ENCODE measurements at regions not wholly inside any gene's neighbourhood (a gene's known extent, or its start where the extent isn't known, plus 50 kb on each side); places are given as distances from the start of the nearest gene placed in this dataset.
"Not testable (repeated sequence)": the region's sequence is repeated elsewhere in the genome, so short reads cannot be mapped to it uniquely, and the experiment has no call there.

DNA sequence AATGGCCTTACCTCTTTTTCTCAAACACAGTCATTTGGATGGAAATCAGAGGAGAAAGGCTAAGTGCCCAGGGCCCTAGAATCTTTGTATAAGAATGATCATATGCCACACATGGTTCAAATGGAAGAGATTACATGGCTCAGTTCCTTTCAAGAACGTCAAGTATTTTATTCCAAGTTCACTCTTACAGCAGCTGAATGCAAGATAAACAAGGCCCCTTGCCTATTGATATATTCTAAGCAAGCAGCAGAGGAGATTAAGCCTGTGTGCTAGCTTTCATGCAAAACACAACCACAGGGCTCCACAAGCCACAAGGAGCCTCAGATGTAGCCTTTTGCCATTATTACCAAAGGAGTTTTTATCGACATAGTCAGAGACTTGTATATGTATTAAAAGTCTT lies 55.3 kb upstream of the SLCO6A1 start:
- DNase-seq (ENCODE audit: low read depth in 3 of 3, low spot score in 2 of 3): no peak

- no peak for DNase-seq (ENCODE audit: low read depth in 3 of 3, low spot score in 2 of 3)
These were observed 55.9 kb upstream of the SLCO6A1 start for GRCh38 chr5:102554728-102555127.

GRCh38 chr5:102561894-102562760 lies 63.3 kb upstream of the SLCO6A1 start:
- no peak for DNase-seq (ENCODE audit: low read depth in 3 of 3, low spot score in 2 of 3)

GRCh38 chr5:102570747-102571146 lies 71.9 kb upstream of the SLCO6A1 start:
- DNase-seq (ENCODE audit: low read depth in 3 of 3, low spot score in 2 of 3): no peak

GRCh38 chr5:102578362-102578761 lies 79.6 kb upstream of the SLCO6A1 start:
- no peak for DNase-seq (ENCODE audit: low read depth in 3 of 3, low spot score in 2 of 3)

DNA sequence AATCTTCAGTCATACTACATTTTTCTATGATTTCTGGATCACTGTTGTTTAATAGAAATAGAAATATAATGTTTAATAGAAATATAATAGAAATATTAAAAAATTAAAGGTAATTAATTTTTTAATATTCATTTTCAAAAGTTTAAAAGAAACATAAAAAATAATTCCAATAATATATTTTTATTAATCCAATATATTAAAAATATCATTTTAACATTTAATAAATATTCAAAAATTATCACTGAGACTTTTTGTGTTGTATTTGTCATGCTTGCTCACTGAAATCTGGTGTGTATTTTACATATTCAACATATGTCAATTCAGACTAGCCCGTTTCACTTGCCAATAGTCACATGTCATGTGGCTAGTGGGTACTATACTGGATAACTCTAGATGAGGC lies 80.6 kb upstream of the SLCO6A1 start:
- no peak for DNase-seq (ENCODE audit: low read depth in 3 of 3, low spot score in 2 of 3)

DNA sequence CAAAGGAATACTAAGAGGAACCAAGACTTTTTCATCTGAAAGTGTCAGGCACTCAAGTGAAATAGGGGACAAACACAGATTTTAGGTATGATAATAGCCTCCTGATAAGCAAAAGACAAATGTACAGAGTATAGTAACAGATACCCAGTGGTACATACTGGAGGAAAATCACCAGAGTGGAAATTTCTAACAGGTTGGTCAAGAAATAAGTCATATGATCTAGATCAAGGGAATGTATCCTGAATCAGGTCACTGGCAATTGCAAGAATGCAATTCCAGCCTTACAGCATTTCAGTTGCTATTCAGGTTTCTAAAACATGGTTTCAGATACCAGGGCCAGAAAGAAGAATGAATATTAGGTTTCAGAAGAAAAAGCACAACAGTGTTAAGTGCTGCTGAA lies 82.2 kb upstream of the SLCO6A1 start:
- no peak for DNase-seq (ENCODE audit: low read depth in 3 of 3, low spot score in 2 of 3)

GRCh38 chr5:102582696-102583095 lies 83.9 kb upstream of the SLCO6A1 start:
- DNase-seq (ENCODE audit: low read depth in 3 of 3, low spot score in 2 of 3): no peak

DNA sequence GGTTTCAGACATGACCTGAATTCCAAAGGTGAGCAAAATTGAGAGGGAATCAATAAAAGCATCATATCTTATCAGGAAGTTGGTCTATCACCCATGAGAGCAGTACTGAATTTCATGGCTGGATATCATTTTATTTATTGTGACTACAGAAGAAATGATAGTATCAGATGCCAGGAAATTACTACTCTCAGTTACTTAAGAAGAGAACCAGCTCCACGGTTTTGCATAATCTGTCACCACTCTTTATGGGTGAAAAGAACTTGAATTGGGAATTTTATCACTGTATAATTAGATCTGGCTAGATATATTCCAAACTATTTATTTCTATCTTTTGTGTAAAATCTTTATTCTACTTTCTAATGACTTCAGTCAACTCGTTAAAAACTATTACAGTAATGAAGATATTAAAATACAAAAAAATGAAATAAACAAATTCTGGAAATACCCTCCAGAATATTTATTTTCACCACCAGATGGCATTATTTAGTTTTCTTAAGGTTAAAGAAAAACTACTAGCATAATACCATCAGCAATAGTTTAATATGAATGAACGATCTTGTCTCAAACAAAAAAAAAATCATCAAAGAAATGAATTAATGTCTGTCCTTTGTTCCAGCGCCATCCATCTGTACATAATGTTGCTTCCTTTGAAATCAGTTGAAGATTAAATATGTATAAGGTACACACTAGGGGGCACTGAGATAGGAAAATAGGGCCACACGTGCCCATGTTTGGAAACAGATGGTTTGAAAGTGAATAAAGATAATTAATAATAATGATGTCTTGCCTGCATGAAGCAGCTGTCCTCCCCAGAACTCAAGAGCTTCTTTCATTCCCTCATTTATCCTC lies 84.7 kb upstream of the SLCO6A1 start:
- peak in 1 of 3 donors; percentile 8 for DNase-seq (ENCODE audit: low read depth in 3 of 3, low spot score in 2 of 3)

GRCh38 chr5:102589661-102590060 lies 90.9 kb upstream of the SLCO6A1 start:
- no peak for DNase-seq (ENCODE audit: low read depth in 3 of 3, low spot score in 2 of 3)

DNA sequence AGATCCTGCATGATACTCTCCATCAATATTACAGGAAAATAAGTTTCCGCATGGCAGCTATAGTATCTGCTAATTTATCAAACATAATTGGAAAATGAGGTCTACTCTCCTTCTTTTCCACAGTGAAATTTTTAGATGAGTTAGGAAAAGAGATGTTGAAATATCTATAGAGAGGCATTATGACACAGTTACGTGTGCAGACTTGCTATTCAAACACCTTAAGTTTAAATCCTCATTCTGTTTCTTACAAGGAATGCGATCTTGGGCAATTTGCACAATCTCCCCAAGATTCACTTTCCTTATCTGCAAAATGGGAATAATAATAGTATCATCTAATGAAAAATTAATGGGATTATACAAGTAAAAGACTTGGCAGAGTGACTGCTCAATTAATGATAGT lies 91.7 kb upstream of the SLCO6A1 start:
- no peak for DNase-seq (ENCODE audit: low read depth in 3 of 3, low spot score in 2 of 3)

DNA sequence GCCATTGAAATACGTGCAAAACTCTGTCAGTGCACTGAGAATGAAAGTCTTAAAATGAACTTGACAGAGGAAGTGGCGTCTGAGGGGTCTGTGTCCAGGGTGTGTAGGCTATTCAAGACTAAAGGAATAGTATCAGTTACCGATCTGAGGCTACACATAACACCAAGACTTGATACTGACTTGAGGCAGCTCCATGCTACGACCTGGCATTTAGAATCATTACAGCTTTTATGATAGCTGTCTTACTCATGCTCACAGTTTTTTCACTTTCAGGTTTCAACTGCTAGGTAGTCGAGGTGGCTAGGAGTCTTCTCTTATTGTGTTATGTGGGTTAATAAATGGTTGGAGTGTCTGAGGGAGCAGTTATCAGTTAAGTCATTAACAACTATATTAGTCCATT lies 92.8 kb upstream of the SLCO6A1 start:
- DNase-seq (ENCODE audit: low read depth in 3 of 3, low spot score in 2 of 3): no peak

DNA sequence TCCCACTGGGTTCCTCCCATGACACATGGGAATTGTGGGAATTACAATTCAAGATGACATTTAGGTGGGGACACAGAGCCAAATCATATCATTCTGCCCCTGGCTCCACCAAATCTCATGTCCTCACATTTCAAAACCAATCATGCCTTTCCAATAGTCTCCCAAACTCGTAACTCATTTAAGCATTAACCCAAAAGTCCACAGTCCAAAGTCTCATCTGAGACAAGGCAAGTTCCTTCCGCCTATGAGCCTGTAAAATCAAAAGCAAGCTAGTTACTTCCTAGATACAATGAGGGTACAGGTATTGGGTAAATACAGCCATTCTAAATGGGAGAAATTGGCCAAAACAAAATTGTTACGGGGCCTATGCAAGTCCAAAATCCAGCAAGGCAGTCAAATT lies 93.8 kb upstream of the SLCO6A1 start:
- DNase-seq (ENCODE audit: low read depth in 3 of 3, low spot score in 2 of 3): not testable (repeated sequence)

DNA sequence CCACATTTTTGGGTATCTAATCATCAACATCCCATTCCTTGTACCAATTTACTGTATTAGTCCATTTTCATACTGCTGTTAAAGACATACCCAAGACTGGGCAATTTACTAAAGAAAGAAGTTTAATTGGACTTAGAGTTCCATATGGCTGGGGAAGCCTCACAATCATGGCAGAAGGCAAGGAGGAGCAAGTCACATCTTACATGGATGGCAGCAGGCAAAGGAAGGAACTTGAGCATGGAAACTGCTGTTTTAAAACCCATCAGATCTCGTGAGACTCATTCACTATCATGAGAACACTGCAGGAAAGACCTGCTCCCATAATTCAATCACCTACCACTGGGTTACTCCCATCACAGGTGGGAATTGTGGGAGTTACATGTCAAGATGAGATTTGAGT lies 95.4 kb upstream of the SLCO6A1 start:
- no peak for DNase-seq (ENCODE audit: low read depth in 3 of 3, low spot score in 2 of 3)

GRCh38 chr5:102595332-102595731 lies 96.5 kb upstream of the SLCO6A1 start:
- DNase-seq (ENCODE audit: low read depth in 3 of 3, low spot score in 2 of 3): no peak

GRCh38 chr5:102596113-102596512 lies 97.3 kb upstream of the SLCO6A1 start:
- DNase-seq (ENCODE audit: low read depth in 3 of 3, low spot score in 2 of 3): no peak

- DNase-seq (ENCODE audit: low read depth in 3 of 3, low spot score in 2 of 3): no peak
These were observed 98.2 kb upstream of the SLCO6A1 start for GRCh38 chr5:102596951-102597350.

DNA sequence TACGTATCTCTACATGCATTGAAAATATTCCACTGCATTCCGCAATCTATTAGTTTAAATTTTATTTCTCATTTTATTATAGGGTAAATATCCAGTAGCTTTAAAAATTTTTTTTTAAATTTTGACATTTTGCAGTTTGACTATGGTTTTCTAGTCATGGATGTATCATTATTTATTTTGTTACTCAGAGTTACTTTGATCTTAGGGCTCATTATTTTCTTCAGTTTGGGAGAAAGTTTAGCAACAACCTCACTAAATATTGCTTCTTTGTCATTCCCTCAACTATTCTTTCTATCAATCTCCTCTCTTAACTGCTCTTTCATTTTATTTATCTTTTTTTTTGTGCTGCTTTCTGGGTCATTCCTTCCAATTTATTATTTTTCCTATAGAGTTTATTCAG lies 100.5 kb upstream of the SLCO6A1 start:
- DNase-seq (ENCODE audit: low read depth in 3 of 3, low spot score in 2 of 3): no peak

- DNase-seq (ENCODE audit: low read depth in 3 of 3, low spot score in 2 of 3): no peak
These were observed 102.2 kb upstream of the SLCO6A1 start for GRCh38 chr5:102600964-102601363.

DNA sequence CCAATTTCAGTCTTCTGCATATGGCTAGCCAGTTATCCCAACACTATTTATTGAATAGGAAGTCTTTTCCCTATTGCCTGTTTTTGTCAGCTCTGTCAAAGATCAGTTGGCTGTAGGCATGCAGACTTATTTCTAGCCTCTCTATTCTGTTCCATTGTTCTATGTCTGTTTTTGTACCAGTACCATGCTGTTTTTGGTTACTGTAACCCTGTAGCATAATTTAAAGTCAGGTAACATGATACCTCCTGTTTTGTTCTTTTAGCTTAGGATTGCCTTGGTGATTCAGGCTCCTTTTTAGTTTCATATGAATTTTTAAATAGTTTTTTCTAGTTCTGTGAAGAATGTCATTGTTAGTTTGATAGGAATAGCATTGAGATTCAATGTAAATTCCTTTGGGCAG lies 104.9 kb upstream of the SLCO6A1 start:
- DNase-seq (ENCODE audit: low read depth in 3 of 3, low spot score in 2 of 3): no peak

DNA sequence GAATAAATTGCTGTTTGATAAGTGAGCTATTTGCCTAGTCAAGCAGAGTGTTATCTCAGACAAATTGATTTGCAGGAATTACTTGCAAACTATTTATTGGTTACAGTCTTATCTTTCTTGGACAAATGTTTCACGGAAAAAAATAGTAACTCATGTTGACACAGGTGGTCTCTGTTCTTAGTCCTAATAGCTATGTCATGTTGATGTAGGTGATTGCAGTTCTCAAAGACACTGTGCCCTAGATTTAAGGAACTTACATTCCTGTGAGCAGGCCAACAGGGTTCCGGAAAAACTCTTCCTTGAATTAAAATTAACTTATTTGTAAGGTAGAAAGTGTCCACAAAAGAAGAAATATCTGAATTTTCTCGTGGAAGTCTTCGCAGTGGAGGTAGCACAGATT lies 109.6 kb upstream of the SLCO6A1 start:
- no peak for DNase-seq (ENCODE audit: low read depth in 3 of 3, low spot score in 2 of 3)

DNA sequence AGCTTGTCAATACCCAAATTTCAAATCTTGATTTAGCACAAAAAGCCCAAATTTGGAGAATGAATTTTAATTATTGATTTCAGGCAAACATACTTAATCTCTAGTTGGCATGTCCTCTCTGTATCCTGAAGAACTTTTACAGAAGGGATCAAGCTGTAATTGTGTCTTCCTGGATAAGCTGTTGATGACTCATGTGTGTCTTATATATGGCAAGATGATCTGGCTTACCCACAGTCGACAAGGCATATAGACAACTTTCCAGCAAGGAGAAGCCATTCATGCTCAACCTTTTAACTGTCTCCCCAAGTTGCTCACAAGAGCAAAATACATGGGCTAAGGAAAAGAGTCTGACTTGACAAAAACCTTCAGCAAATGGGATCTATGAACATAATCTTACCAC lies 112.5 kb upstream of the SLCO6A1 start:
- DNase-seq (ENCODE audit: low read depth in 3 of 3, low spot score in 2 of 3): no peak

Data from right renal cortex interstitium (tissue), 3 donors.